OCI-LY7 (cell line): ENCODE measurements at regions not wholly inside any gene's neighbourhood (a gene's known extent, or its start where the extent isn't known, plus 50 kb on each side); places are given as distances from the start of the nearest gene placed in this dataset.

ENCODE experiments used
- BruUV-seq: library from RNA; stranded (reverse); fragments of 400-500 nt; replicated peaks from 2 replicates; lab custom pipeline; 2021; lab: Mats Ljungman, UMichigan
- CTCF ChIA-PET: fragments of 300-600 bp; sonication (Branson Sonifier 250); formaldehyde crosslinking; loops from one replicate; lab custom pipeline; 2022; ENCODE audit warnings: antibody characterized with exemption; ENCODE audit not compliant: unreplicated experiment; lab: Charles Lee
- POLR2A ChIA-PET: fragments of 300-600 bp; sonication (Branson Sonifier 250); formaldehyde crosslinking; loops from one replicate; lab custom pipeline; 2022; ENCODE audit warnings: antibody characterized with exemption; lab: Charles Lee
- DNase-seq: peaks from one replicate; pipeline ENCODE4 v3.0.0-alpha.2; 2015; ENCODE audit warnings: low spot score
- H2AFZ ChIP-seq: fragments of 200-600 bp; sonication (generic), shearing (Covaris generic); 2 replicates; pipeline ENCODE4 v1.6.1; 2014; ENCODE audit warnings: mild to moderate bottlenecking, antibody characterized with exemption, low read length, moderate library complexity
- H3K27ac ChIP-seq: fragments of 200-600 bp; sonication (generic); 2 replicates; pipeline ENCODE4 v1.5.1; 2014; ENCODE audit warnings: mixed run types, low read depth, mild to moderate bottlenecking, moderate library complexity, low read length, inconsistent platforms; ENCODE audit not compliant: poor library complexity, severe bottlenecking
- H3K36me3 ChIP-seq: fragments of 200-600 bp; sonication (generic); 2 replicates; pipeline ENCODE4 v1.6.1; 2014; ENCODE audit warnings: mild to moderate bottlenecking, antibody characterized with exemption, low read length, moderate library complexity, mixed read lengths; ENCODE audit not compliant: insufficient read depth
- H3K4me1 ChIP-seq: fragments of 200-600 bp; sonication (generic); 2 replicates; pipeline ENCODE4 v1.5.1; 2014; ENCODE audit warnings: mild to moderate bottlenecking, low read length; ENCODE audit not compliant: insufficient read depth, poor library complexity, severe bottlenecking
- H3K4me2 ChIP-seq: fragments of 200-600 bp; sonication (generic); 2 replicates; pipeline ENCODE4 v1.6.1; 2014; ENCODE audit warnings: mild to moderate bottlenecking, low read length
- H3K4me3 ChIP-seq: fragments of 200-600 bp; sonication (generic); 2 replicates; pipeline ENCODE4 v1.5.1; 2014; ENCODE audit warnings: mild to moderate bottlenecking, low read depth, low read length; ENCODE audit not compliant: poor library complexity, severe bottlenecking
- H3K79me2 ChIP-seq: fragments of 200-600 bp; sonication (generic); 2 replicates; pipeline ENCODE4 v1.6.1; 2016; ENCODE audit warnings: low read depth, mild to moderate bottlenecking, low read length, moderate library complexity, mixed read lengths; ENCODE audit not compliant: insufficient read depth
- H3K9me2 ChIP-seq: fragments of 200-600 bp; sonication (generic); 2 replicates; pipeline ENCODE4 v1.6.1; 2016; ENCODE audit warnings: mild to moderate bottlenecking, low read length, mixed read lengths; ENCODE audit not compliant: insufficient read depth
- H3K9me3 ChIP-seq: fragments of 200-600 bp; sonication (generic); 2 replicates; pipeline ENCODE4 v1.6.1; 2014; ENCODE audit warnings: mild to moderate bottlenecking, mixed run types, low read length, mixed read lengths
- H4K20me1 ChIP-seq: fragments of 200-600 bp; sonication (generic); 2 replicates; pipeline ENCODE4 v1.6.1; 2014; ENCODE audit warnings: mild to moderate bottlenecking, antibody characterized with exemption, low read length, moderate library complexity, mixed read lengths; ENCODE audit not compliant: insufficient read depth
- CTCF ChIP-seq: fragments of 200-600 bp; sonication (generic); conservative IDR thresholded peaks from 2 replicates; pipeline ENCODE4 v1.5.1; 2014; ENCODE audit warnings: mild to moderate bottlenecking, antibody characterized with exemption, low read length, moderate library complexity, mixed read lengths
- EZH2phosphoT487 ChIP-seq: fragments of 200-600 bp; sonication (generic); IDR thresholded peaks from 2 replicates; pipeline ENCODE4 v1.6.1; 2018; ENCODE audit warnings: low read depth, borderline replicate concordance, mild to moderate bottlenecking, mixed run types, antibody characterized with exemption, low read length, moderate library complexity, mixed read lengths
- intact Hi-C: fragments of 100-400 bp; cut with micrococcal nuclease; formaldehyde crosslinking; loops from one replicate; pipeline ENCODE4 v1.10.0; 2022; ENCODE audit not compliant: unreplicated experiment

GRCh38 chr20:8951164-8951563 is 117.7 kb upstream of the PLCB4 start:
- Histone ChIP-seq H3K36me3 (no peaks in the 10 kb centered on the region), H2AFZ (no peak overlapping the region), H3K4me1 (no peaks in the 10 kb centered on the region), H3K4me3 (no peak overlapping the region), H3K9me2 (no peaks in the 10 kb centered on the region), H3K4me2 (no peak overlapping the region), H3K9me3 (no peaks in the 10 kb centered on the region), H3K79me2 (no peaks in the 10 kb centered on the region), H3K27ac (no peak overlapping the region), H4K20me1 (no peaks in the 10 kb centered on the region)
- DNase-seq = no peak
- TF ChIP-seq CTCF (no peak), EZH2phosphoT487 (no peak)
- ChIA-PET POLR2A (interaction anchor here (1.5 kb wide), 1 partner anchor 9 kb away, joined by 4 read pairs; no protein-coding TSS in a partner anchor), CTCF (no interaction called here)
- no TSS peak for BruUV-seq
- intact Hi-C loops = no loop called here

- no peaks in the 10 kb centered on the region for H3K4me1 ChIP-seq
- TF ChIP-seq CTCF (no peak), EZH2phosphoT487 (no peak)
- no peak overlapping the region for H2AFZ ChIP-seq
- intact Hi-C loops = no loop called here
- H3K4me2 ChIP-seq = no peak overlapping the region
- H3K9me2 ChIP-seq = no peaks in the 10 kb centered on the region
- no peak overlapping the region for H3K4me3 ChIP-seq
- H4K20me1 ChIP-seq = no peaks in the 10 kb centered on the region
- H3K9me3 ChIP-seq = no peaks in the 10 kb centered on the region
- ChIA-PET CTCF (no interaction called here), POLR2A (no interaction called here)
- no peaks in the 10 kb centered on the region for H3K36me3 ChIP-seq
- DNase-seq = no peak
- no peak overlapping the region for H3K27ac ChIP-seq
- no peaks in the 10 kb centered on the region for H3K79me2 ChIP-seq
- no TSS peak for BruUV-seq
Observed at GRCh38 chr20:8952721-8953120, 116.2 kb upstream of the PLCB4 start.

GRCh38 chr20:8953300-8953699 is 115.6 kb upstream of the PLCB4 start:
- intact Hi-C loops = no loop called here
- Histone ChIP-seq H3K4me2 (no peak overlapping the region), H3K27ac (no peak overlapping the region), H3K9me2 (no peaks in the 10 kb centered on the region), H3K9me3 (no peaks in the 10 kb centered on the region), H4K20me1 (no peaks in the 10 kb centered on the region), H3K79me2 (no peaks in the 10 kb centered on the region), H3K36me3 (no peaks in the 10 kb centered on the region), H3K4me3 (no peak overlapping the region), H3K4me1 (no peaks in the 10 kb centered on the region), H2AFZ (no peak overlapping the region)
- DNase-seq = no peak
- ChIA-PET CTCF (no interaction called here), POLR2A (no interaction called here)
- BruUV-seq = no TSS peak
- no peak for TF ChIP-seq EZH2phosphoT487
- TF ChIP-seq CTCF = no peak
